ENCODE measurements at regions not wholly inside any gene's neighbourhood (a gene's known extent, or its start where the extent isn't known, plus 50 kb on each side); places are given as distances from the start of the nearest gene placed in this dataset.

- DNase-seq = no peak
These were observed 248.2 kb upstream of the PITRM1 start for GRCh38 chr10:3420527-3421469.

GRCh38 chr10:3419719-3420495 lies 247.3 kb upstream of the PITRM1 start:
- DNase-seq = peak; percentile 50

GRCh38 chr10:3418926-3419325 lies 246.3 kb upstream of the PITRM1 start:
- no peak for DNase-seq

GRCh38 chr10:3418041-3418754 lies 245.6 kb upstream of the PITRM1 start:
- no peak for DNase-seq

GRCh38 chr10:3417096-3417495 lies 244.5 kb upstream of the PITRM1 start:
- DNase-seq = no peak

- no peak for DNase-seq
These were observed 243.5 kb upstream of the PITRM1 start for GRCh38 chr10:3415878-3416605.

- no peak for DNase-seq
These were observed 242.6 kb upstream of the PITRM1 start for GRCh38 chr10:3415038-3415736.

- DNase-seq = no peak
These were observed 242.1 kb upstream of the PITRM1 start for GRCh38 chr10:3414667-3415023.

GRCh38 chr10:3413937-3414666 lies 241.5 kb upstream of the PITRM1 start:
- no peak for DNase-seq

- DNase-seq = no peak
These were observed 240.1 kb upstream of the PITRM1 start for GRCh38 chr10:3412646-3413045.

- no peak for DNase-seq
These were observed 239.5 kb upstream of the PITRM1 start for GRCh38 chr10:3412071-3412582.

GRCh38 chr10:3411044-3411443 lies 238.5 kb upstream of the PITRM1 start:
- DNase-seq = no peak

GRCh38 chr10:3409928-3410327 lies 237.3 kb upstream of the PITRM1 start:
- DNase-seq = no peak

GRCh38 chr10:3408603-3409365 lies 236.2 kb upstream of the PITRM1 start:
- no peak for DNase-seq

GRCh38 chr10:3407208-3407607 lies 234.6 kb upstream of the PITRM1 start:
- DNase-seq = no peak

- no peak for DNase-seq
These were observed 234.0 kb upstream of the PITRM1 start for GRCh38 chr10:3406556-3406955.

- DNase-seq = no peak
These were observed 231.8 kb upstream of the PITRM1 start for GRCh38 chr10:3404381-3404780.

- no peak for DNase-seq
These were observed 229.7 kb upstream of the PITRM1 start for GRCh38 chr10:3402187-3402751.

GRCh38 chr10:3401491-3401938 lies 228.9 kb upstream of the PITRM1 start:
- DNase-seq = no peak

- no peak for DNase-seq
These were observed 227.8 kb upstream of the PITRM1 start for GRCh38 chr10:3400348-3400747.
